GM12874 (cell line): ENCODE measurements at regions not wholly inside any gene's neighbourhood (a gene's known extent, or its start where the extent isn't known, plus 50 kb on each side); places are given as distances from the start of the nearest gene placed in this dataset.

ENCODE experiments used
- TF ChIP-seq, protein P1 (sequence below): IDR thresholded peaks from 2 replicates; pipeline ENCODE4 v1.5.1; 2011; ENCODE audit warnings: low read depth, mild to moderate bottlenecking, control low read depth, low read length, moderate library complexity; ENCODE audit not compliant: insufficient read depth

DNA sequence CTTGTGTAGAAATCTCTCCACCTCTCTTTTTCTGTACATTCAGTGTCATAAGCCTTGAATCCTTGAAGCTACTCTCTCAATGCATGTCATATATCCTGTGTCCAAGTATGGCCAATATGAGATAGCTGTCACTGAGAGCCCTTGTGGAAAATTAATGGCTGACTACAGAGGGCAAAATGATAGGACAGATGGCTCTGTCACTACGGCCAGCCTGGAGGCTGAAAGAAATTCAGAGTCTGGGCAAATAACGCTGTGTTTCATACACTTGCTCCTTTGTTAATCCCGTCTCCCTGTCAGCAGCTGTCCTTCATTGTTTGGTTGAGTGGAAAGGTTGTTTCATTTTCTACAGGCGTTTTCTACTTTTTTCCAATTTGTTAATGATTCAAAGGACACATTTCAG lies 70.4 kb upstream of the VGLL2 start:
- TF ChIP-seq, protein P1, sequence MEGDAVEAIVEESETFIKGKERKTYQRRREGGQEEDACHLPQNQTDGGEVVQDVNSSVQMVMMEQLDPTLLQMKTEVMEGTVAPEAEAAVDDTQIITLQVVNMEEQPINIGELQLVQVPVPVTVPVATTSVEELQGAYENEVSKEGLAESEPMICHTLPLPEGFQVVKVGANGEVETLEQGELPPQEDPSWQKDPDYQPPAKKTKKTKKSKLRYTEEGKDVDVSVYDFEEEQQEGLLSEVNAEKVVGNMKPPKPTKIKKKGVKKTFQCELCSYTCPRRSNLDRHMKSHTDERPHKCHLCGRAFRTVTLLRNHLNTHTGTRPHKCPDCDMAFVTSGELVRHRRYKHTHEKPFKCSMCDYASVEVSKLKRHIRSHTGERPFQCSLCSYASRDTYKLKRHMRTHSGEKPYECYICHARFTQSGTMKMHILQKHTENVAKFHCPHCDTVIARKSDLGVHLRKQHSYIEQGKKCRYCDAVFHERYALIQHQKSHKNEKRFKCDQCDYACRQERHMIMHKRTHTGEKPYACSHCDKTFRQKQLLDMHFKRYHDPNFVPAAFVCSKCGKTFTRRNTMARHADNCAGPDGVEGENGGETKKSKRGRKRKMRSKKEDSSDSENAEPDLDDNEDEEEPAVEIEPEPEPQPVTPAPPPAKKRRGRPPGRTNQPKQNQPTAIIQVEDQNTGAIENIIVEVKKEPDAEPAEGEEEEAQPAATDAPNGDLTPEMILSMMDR: no peak

DNA sequence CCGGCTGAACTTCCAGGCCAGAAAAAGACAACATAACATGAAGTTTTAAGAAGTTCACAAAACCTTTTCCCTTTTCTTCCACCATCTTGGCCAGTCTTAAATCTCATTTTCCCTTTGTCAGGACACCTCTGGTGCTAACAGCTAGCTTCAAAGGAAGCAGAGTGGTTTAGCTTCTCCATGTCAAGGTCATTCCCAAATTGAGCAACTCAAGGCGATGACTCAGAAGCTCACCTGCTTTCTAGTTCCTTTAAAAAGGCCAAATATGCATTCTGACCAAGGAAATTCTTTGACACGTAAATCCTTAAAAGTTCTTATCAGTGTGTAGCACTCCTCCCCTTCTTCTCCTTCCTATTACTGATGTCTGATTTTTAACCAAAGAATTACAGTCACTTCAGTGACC lies 69.6 kb upstream of the VGLL2 start:
- TF ChIP-seq, protein P1: no peak

DNA sequence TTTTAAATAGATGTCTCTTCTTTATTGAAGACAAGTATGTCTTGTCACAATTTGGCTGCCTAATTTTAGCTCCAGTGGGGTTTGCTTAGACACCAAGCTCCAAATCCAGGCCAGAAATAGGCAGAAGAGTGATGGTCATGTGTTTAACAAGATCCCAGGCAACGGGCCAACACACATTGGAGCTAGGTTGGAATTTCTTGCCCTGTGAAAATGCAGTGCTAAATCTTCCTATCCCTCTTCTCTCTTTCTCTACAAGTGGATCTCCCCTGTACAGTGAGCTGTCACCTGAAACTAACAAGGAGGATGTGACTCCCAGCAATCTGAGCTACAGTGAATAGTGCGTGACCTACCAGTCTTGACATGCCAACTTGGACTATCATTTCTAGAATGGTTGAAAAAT lies 65.3 kb upstream of the VGLL2 start:
- TF ChIP-seq, protein P1: no peak

DNA sequence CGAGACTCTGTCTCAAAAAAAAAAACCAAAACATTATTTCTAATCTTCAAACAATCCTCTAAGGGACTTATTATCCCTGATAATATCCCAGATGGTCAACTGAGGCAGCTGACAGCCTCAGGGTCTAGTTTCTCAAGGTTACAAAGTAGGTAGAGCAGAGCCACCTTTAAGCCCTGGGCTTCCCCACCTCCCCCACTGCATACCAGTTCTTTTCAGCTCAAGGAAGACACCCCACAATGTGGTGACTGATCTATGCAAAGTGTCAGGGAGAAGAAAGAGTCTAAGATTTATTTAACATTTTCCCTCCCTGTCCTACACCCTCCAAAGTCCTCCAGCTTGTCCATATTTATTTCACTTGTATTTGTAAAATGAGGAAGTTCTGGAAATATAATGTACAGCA lies 60.5 kb upstream of the VGLL2 start:
- TF ChIP-seq, protein P1: no peak

DNA sequence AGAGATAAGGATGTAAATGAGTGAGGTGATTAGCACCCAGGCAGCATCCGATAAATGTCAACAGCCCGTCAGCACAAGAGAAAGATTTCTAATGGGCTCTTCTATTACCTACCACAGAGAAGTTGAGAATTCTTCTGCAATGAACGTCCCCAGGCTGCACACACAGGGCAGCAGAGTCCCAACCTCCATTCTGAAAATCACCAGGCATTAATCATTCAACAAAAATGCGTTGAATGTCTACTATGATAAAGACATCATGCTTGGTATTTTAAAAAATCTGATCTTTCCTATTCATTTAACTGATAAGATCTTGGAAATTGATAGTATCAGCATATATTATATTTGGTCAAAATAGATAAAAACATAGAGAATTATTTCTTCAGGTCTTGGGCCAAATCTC lies 59.5 kb upstream of the VGLL2 start:
- TF ChIP-seq, protein P1: no peak

DNA sequence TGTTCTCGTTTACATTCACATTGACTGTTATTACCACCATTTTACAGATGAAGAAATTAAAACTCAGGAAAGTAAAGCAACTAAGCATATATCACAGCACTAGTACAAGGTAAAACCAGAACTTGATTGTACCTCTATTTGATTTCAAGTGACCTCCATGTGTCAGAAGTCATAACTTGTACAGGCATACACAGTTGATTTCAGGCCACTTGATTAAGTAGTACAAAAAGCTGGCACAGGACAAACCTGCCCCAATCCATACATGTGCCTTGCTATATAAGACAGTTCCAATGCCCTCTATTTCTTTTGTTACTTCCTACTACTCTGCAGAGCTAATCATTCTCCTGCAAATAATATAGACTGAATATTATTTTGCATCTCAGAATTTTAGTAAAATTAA lies 58.8 kb upstream of the VGLL2 start:
- TF ChIP-seq, protein P1: no peak

DNA sequence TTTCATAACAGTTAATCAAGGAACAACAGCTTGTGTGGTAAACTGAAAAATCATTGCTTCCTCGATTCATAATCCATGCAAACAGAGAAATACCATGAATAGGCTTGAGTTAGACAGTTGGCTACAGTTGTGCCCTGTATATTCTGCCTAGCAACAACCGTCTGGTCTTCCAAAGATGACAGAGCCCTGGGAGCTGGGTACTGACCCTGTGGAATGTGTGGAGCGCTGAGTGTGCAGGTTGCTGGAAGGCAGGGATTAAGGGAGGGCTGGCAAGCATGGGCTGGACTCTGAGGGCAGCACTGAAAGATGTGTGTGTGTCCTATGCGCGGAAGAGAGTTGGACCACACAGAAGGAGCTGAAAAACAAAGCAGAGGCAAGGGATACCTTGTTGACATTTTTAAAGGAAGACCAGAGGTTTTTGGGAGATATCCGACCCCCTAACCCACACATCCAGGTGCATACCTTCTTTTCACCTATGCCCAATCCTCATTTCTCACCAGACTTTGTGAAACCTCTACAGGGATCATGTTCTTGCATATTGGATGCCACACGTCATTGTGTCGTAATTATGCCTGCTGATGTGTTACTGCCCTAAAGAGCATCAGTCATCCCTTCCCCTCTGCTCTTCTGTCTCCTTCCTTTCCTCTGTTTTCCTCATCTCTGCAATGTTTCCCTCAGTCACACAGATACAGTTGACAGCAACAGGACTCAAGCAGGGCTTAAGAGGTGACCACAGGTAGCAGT lies 58.2 kb upstream of the VGLL2 start:
- TF ChIP-seq, protein P1: no peak
